SK-N-SH treated with all-trans-retinoic acid at 6 μM for 48 hours (cell line): ENCODE measurements at regions not wholly inside any gene's neighbourhood (a gene's known extent, or its start where the extent isn't known, plus 50 kb on each side); places are given as distances from the start of the nearest gene placed in this dataset.

Experiments used
- ISL1 ChIP-seq: fragments of 250-450 bp; sonication (Bioruptor Pico); IDR thresholded peaks from 2 replicates; pipeline ENCODE4 v2.1.2; 2022; ENCODE audit warnings: mild to moderate bottlenecking, moderate library complexity
- TCF4 ChIP-seq: fragments of 250-450 bp; sonication (Bioruptor Pico); IDR thresholded peaks from 2 replicates; pipeline ENCODE4 v1.8.0; 2021; ENCODE audit warnings: mild to moderate bottlenecking, moderate library complexity, borderline replicate concordance
- ZC3H10 ChIP-seq: fragments of 250-450 bp; sonication (Bioruptor Pico); IDR thresholded peaks from 2 replicates; pipeline ENCODE4 v1.5.1; 2021; ENCODE audit warnings: mild to moderate bottlenecking, moderate library complexity
- ZFP3 ChIP-seq: fragments of 250-450 bp; sonication (Bioruptor Pico); IDR thresholded peaks from 2 replicates; pipeline ENCODE4 v1.5.0; 2020; ENCODE audit warnings: mild to moderate bottlenecking, moderate library complexity
- ZFP30 ChIP-seq: fragments of 450-650 bp; formaldehyde crosslinking; IDR thresholded peaks from 2 replicates; pipeline ENCODE4 v1.5.0; 2022; ENCODE audit warnings: mild to moderate bottlenecking, moderate library complexity
- ZNF565 ChIP-seq: fragments of 450-650 bp; formaldehyde crosslinking; conservative IDR thresholded peaks from 2 replicates; pipeline ENCODE4 v1.5.0; 2020; ENCODE audit warnings: low read depth, mild to moderate bottlenecking, moderate library complexity
- TF ChIP-seq, protein P1 (sequence below): fragments of 250-450 bp; sonication (Bioruptor Pico); IDR thresholded peaks from 2 replicates; pipeline ENCODE4 v1.8.0; 2020; ENCODE audit warnings: mild to moderate bottlenecking, moderate library complexity, borderline replicate concordance
- TF ChIP-seq, protein P2 (sequence below): fragments of 250-450 bp; sonication (Bioruptor Pico); IDR thresholded peaks from 2 replicates; pipeline ENCODE4 v1.8.0; 2021; ENCODE audit warnings: low read depth, mild to moderate bottlenecking, moderate library complexity, borderline replicate concordance

- TF ChIP-seq TCF4 (CRISPR knock-in tag): no peak
- no peak for TF ChIP-seq ZNF565
- no peak for TF ChIP-seq ZFP30 (CRISPR knock-in tag)
- TF ChIP-seq, protein P1, sequence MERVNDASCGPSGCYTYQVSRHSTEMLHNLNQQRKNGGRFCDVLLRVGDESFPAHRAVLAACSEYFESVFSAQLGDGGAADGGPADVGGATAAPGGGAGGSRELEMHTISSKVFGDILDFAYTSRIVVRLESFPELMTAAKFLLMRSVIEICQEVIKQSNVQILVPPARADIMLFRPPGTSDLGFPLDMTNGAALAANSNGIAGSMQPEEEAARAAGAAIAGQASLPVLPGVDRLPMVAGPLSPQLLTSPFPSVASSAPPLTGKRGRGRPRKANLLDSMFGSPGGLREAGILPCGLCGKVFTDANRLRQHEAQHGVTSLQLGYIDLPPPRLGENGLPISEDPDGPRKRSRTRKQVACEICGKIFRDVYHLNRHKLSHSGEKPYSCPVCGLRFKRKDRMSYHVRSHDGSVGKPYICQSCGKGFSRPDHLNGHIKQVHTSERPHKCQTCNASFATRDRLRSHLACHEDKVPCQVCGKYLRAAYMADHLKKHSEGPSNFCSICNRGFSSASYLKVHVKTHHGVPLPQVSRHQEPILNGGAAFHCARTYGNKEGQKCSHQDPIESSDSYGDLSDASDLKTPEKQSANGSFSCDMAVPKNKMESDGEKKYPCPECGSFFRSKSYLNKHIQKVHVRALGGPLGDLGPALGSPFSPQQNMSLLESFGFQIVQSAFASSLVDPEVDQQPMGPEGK (CRISPR knock-in tag): no peak
- TF ChIP-seq ISL1: no peak
- TF ChIP-seq ZFP3 (CRISPR knock-in tag): no peak
- TF ChIP-seq, protein P2, sequence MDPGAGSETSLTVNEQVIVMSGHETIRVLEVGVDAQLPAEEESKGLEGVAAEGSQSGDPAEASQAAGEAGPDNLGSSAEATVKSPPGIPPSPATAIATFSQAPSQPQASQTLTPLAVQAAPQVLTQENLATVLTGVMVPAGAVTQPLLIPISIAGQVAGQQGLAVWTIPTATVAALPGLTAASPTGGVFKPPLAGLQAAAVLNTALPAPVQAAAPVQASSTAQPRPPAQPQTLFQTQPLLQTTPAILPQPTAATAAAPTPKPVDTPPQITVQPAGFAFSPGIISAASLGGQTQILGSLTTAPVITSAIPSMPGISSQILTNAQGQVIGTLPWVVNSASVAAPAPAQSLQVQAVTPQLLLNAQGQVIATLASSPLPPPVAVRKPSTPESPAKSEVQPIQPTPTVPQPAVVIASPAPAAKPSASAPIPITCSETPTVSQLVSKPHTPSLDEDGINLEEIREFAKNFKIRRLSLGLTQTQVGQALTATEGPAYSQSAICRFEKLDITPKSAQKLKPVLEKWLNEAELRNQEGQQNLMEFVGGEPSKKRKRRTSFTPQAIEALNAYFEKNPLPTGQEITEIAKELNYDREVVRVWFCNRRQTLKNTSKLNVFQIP (CRISPR knock-in tag): no peak
- TF ChIP-seq ZC3H10 (CRISPR knock-in tag): no peak
These were observed 85.4 kb upstream of the FOXQ1 start for GRCh38 chr6:1226277-1227099.
